ENCODE measurements at regions not wholly inside any gene's neighbourhood (a gene's known extent, or its start where the extent isn't known, plus 50 kb on each side); places are given as distances from the start of the nearest gene placed in this dataset.

GRCh38 chr10:3016016-3016415, 51.3 kb upstream of the PFKP start:
- TF ChIP-seq EZH2phosphoT487 (conservative IDR thresholded peaks at IDR 0.05; ENCODE audit: low read length) (no peak), CTCF (IDR thresholded peaks at IDR 0.05; ENCODE audit: insufficient read depth, low read length, poor library complexity, severe bottlenecking) (no peak)

GRCh38 chr10:3014968-3015367, 52.4 kb upstream of the PFKP start:
- H3K9me3 ChIP-seq (ENCODE audit: insufficient read depth, low read length) = no peaks in the 10 kb centered on the region
- no peaks in the 10 kb centered on the region for H3K79me2 ChIP-seq (ENCODE audit: insufficient read depth, low read length)
- no peak overlapping the region for H3K4me3 ChIP-seq (ENCODE audit: insufficient read depth, low read length, poor library complexity, severe bottlenecking)
- H3K36me3 ChIP-seq (ENCODE audit: low read length) = no peaks in the 10 kb centered on the region
- no peaks in the 10 kb centered on the region for H3K9me2 ChIP-seq (replicated peaks; ENCODE audit: insufficient read depth, low read length)
- no peaks in the 10 kb centered on the region for H3F3A ChIP-seq (ENCODE audit: insufficient read depth)
- H3K27ac ChIP-seq (ENCODE audit: low read depth, low read length) = no peak overlapping the region
- H2AFZ ChIP-seq (ENCODE audit: low read depth, low read length, severe bottlenecking) = no peak overlapping the region
- H3K4me2 ChIP-seq (ENCODE audit: low read depth, low read length, poor library complexity, severe bottlenecking) = no peak overlapping the region
- H3K9ac ChIP-seq (ENCODE audit: low read length) = no peak overlapping the region
- no peak for TF ChIP-seq EZH2phosphoT487 (conservative IDR thresholded peaks at IDR 0.05; ENCODE audit: low read length)
- no peak for TF ChIP-seq CTCF (IDR thresholded peaks at IDR 0.05; ENCODE audit: insufficient read depth, low read length, poor library complexity, severe bottlenecking)
- no peaks in the 10 kb centered on the region for H3K27me3 ChIP-seq (ENCODE audit: low read length)
- no peaks in the 10 kb centered on the region for H4K20me1 ChIP-seq (ENCODE audit: low read depth, low read length)

More at GRCh38 chr10:3016016-3016415, 51.3 kb upstream of the PFKP start:
- Histone ChIP-seq H3K27ac (ENCODE audit: low read depth, low read length) (no peak overlapping the region), H4K20me1 (ENCODE audit: low read depth, low read length) (no peaks in the 10 kb centered on the region), H3K9ac (ENCODE audit: low read length) (no peak overlapping the region), H3K4me3 (ENCODE audit: insufficient read depth, low read length, poor library complexity, severe bottlenecking) (no peak overlapping the region), H3K27me3 (ENCODE audit: low read length) (no peaks in the 10 kb centered on the region), H3K4me2 (ENCODE audit: low read depth, low read length, poor library complexity, severe bottlenecking) (no peak overlapping the region), H3K9me2 (replicated peaks; ENCODE audit: insufficient read depth, low read length) (no peaks in the 10 kb centered on the region), H3F3A (ENCODE audit: insufficient read depth) (no peaks in the 10 kb centered on the region), H3K79me2 (ENCODE audit: insufficient read depth, low read length) (no peaks in the 10 kb centered on the region), H3K36me3 (ENCODE audit: low read length) (no peaks in the 10 kb centered on the region), H2AFZ (ENCODE audit: low read depth, low read length, severe bottlenecking) (no peak overlapping the region), H3K9me3 (ENCODE audit: insufficient read depth, low read length) (no peaks in the 10 kb centered on the region)

GRCh38 chr10:3012223-3012622, 55.1 kb upstream of the PFKP start:
- Histone ChIP-seq H3K27ac (ENCODE audit: low read depth, low read length) (no peak overlapping the region), H3F3A (ENCODE audit: insufficient read depth) (no peaks in the 10 kb centered on the region), H3K4me2 (ENCODE audit: low read depth, low read length, poor library complexity, severe bottlenecking) (no peak overlapping the region), H3K9ac (ENCODE audit: low read length) (no peak overlapping the region), H4K20me1 (ENCODE audit: low read depth, low read length) (no peaks in the 10 kb centered on the region), H2AFZ (ENCODE audit: low read depth, low read length, severe bottlenecking) (no peak overlapping the region), H3K27me3 (ENCODE audit: low read length) (no peaks in the 10 kb centered on the region), H3K79me2 (ENCODE audit: insufficient read depth, low read length) (no peaks in the 10 kb centered on the region), H3K9me3 (ENCODE audit: insufficient read depth, low read length) (no peaks in the 10 kb centered on the region), H3K9me2 (replicated peaks; ENCODE audit: insufficient read depth, low read length) (no peaks in the 10 kb centered on the region), H3K36me3 (ENCODE audit: low read length) (no peaks in the 10 kb centered on the region), H3K4me3 (ENCODE audit: insufficient read depth, low read length, poor library complexity, severe bottlenecking) (no peak overlapping the region)
- TF ChIP-seq CTCF (IDR thresholded peaks at IDR 0.05; ENCODE audit: insufficient read depth, low read length, poor library complexity, severe bottlenecking) = no peak
- no peak for TF ChIP-seq EZH2phosphoT487 (conservative IDR thresholded peaks at IDR 0.05; ENCODE audit: low read length)

All from SU-DHL-6 (cell line).